ENCODE measurements at regions not wholly inside any gene's neighbourhood (a gene's known extent, or its start where the extent isn't known, plus 50 kb on each side); places are given as distances from the start of the nearest gene placed in this dataset.

GRCh38 chrX:130482871-130483270, 81.1 kb downstream of the RBMX2 start:
- TF ChIP-seq CTCF (conservative IDR thresholded peaks at IDR 0.05; ENCODE audit: low read depth, low read length) (no peak), EZH2 (IDR thresholded peaks at IDR 0.05; ENCODE audit: borderline replicate concordance, low read depth, low read length, poor library complexity, severe bottlenecking) (no peak)
